PC-3 (cell line): ENCODE measurements at regions not wholly inside any gene's neighbourhood (a gene's known extent, or its start where the extent isn't known, plus 50 kb on each side); places are given as distances from the start of the nearest gene placed in this dataset.

Experiments used
- EZH2 ChIP-seq: fragments of 300-600 bp; sonication (generic); IDR thresholded peaks from one replicate; pipeline ENCODE4 v1.6.1; 2017; ENCODE audit warnings: antibody characterized with exemption, mild to moderate bottlenecking, low read length; ENCODE audit not compliant: unreplicated experiment
- TF ChIP-seq, protein P1 (sequence below): fragments of 300-600 bp; sonication (generic); conservative IDR thresholded peaks from 2 replicates; pipeline ENCODE4 v1.5.1; 2017; ENCODE audit warnings: antibody characterized with exemption, low read depth, mild to moderate bottlenecking, low read length

- TF ChIP-seq, protein P1, sequence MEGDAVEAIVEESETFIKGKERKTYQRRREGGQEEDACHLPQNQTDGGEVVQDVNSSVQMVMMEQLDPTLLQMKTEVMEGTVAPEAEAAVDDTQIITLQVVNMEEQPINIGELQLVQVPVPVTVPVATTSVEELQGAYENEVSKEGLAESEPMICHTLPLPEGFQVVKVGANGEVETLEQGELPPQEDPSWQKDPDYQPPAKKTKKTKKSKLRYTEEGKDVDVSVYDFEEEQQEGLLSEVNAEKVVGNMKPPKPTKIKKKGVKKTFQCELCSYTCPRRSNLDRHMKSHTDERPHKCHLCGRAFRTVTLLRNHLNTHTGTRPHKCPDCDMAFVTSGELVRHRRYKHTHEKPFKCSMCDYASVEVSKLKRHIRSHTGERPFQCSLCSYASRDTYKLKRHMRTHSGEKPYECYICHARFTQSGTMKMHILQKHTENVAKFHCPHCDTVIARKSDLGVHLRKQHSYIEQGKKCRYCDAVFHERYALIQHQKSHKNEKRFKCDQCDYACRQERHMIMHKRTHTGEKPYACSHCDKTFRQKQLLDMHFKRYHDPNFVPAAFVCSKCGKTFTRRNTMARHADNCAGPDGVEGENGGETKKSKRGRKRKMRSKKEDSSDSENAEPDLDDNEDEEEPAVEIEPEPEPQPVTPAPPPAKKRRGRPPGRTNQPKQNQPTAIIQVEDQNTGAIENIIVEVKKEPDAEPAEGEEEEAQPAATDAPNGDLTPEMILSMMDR: no peak
- no peak for TF ChIP-seq EZH2
Observed at GRCh38 chr2:196587056-196587455, 52.5 kb upstream of the CCDC150 start.
